ENCODE measurements at regions not wholly inside any gene's neighbourhood (a gene's known extent, or its start where the extent isn't known, plus 50 kb on each side); places are given as distances from the start of the nearest gene placed in this dataset.
"Not testable (repeated sequence)": the region's sequence is repeated elsewhere in the genome, so short reads cannot be mapped to it uniquely, and the experiment has no call there.

- no peak for DNase-seq
Observed at GRCh38 chr12:95358111-95359083, 115.6 kb upstream of the METAP2 start.

- no peak for DNase-seq
Observed at GRCh38 chr12:95365912-95366311, 108.0 kb upstream of the METAP2 start.

GRCh38 chr12:95368931-95369330, 105.0 kb upstream of the METAP2 start:
- DNase-seq = no peak

GRCh38 chr12:95371571-95371970, 102.4 kb upstream of the METAP2 start:
- DNase-seq = no peak

- not testable (repeated sequence) for DNase-seq
Observed at GRCh38 chr12:95379481-95379880, 94.5 kb upstream of the METAP2 start.

- DNase-seq = not testable (repeated sequence)
Observed at GRCh38 chr12:95380334-95380733, 93.6 kb upstream of the METAP2 start.

- no peak for DNase-seq
Observed at GRCh38 chr12:95380997-95381786, 92.8 kb upstream of the METAP2 start.

- peak in 1 of 14 donors; percentile 33 for DNase-seq
Observed at GRCh38 chr12:95383920-95384319, 90.0 kb upstream of the METAP2 start.

- no peak for DNase-seq
Observed at GRCh38 chr12:95384785-95385184, 89.2 kb upstream of the METAP2 start.

GRCh38 chr12:95385246-95386035, 88.5 kb upstream of the METAP2 start:
- peak in 7 of 14 donors; percentile 2 to 83 (median 5) for DNase-seq

GRCh38 chr12:95386051-95386450, 87.9 kb upstream of the METAP2 start:
- no peak for DNase-seq

GRCh38 chr12:95388260-95388659, 85.7 kb upstream of the METAP2 start:
- DNase-seq = not testable (repeated sequence)

GRCh38 chr12:95390192-95390591, 83.8 kb upstream of the METAP2 start:
- DNase-seq = no peak

- no peak for DNase-seq
Observed at GRCh38 chr12:95390932-95391331, 83.0 kb upstream of the METAP2 start.

GRCh38 chr12:95393191-95393790, 80.7 kb upstream of the METAP2 start:
- DNase-seq = no peak

- DNase-seq = no peak
Observed at GRCh38 chr12:95395696-95396095, 78.3 kb upstream of the METAP2 start.

GRCh38 chr12:95396849-95397468, 77.0 kb upstream of the METAP2 start:
- no peak for DNase-seq

GRCh38 chr12:95397571-95397970, 76.4 kb upstream of the METAP2 start:
- no peak for DNase-seq

- DNase-seq = no peak
Observed at GRCh38 chr12:95402096-95402495, 71.9 kb upstream of the METAP2 start.

GRCh38 chr12:95408201-95408600, 65.8 kb upstream of the METAP2 start:
- no peak for DNase-seq

- no peak for DNase-seq
Observed at GRCh38 chr12:95411057-95411456, 62.9 kb upstream of the METAP2 start.

GRCh38 chr12:95411466-95411865, 62.5 kb upstream of the METAP2 start:
- DNase-seq = no peak

Measured in C1 segment of cervical spinal cord (tissue), 14 donors.